ENCODE measurements at regions not wholly inside any gene's neighbourhood (a gene's known extent, or its start where the extent isn't known, plus 50 kb on each side); places are given as distances from the start of the nearest gene placed in this dataset.

DNA sequence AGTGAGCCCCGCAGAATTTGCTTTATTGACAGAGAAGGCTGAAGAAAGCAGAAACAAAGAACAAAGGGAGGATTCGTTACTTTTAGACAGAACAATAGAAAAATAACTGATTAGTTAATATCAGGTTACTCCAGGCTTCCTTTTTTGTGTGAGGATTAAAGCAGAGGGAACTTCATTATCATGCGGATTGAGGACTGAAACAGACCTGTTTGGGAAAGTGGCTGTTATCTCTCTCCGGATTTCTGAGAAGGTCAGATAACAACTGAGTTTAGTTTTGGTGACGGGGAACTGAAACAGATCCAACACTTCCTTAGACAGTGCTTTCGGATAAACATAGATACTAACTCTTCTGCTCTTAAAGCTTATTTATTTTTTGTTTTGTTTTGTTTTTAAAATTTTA is 246.4 kb upstream of the ZNF507 start:
- TF ChIP-seq EZH2 (IDR thresholded peaks at IDR 0.05; ENCODE audit: low read length), result no peak
- TF ChIP-seq, protein P1, sequence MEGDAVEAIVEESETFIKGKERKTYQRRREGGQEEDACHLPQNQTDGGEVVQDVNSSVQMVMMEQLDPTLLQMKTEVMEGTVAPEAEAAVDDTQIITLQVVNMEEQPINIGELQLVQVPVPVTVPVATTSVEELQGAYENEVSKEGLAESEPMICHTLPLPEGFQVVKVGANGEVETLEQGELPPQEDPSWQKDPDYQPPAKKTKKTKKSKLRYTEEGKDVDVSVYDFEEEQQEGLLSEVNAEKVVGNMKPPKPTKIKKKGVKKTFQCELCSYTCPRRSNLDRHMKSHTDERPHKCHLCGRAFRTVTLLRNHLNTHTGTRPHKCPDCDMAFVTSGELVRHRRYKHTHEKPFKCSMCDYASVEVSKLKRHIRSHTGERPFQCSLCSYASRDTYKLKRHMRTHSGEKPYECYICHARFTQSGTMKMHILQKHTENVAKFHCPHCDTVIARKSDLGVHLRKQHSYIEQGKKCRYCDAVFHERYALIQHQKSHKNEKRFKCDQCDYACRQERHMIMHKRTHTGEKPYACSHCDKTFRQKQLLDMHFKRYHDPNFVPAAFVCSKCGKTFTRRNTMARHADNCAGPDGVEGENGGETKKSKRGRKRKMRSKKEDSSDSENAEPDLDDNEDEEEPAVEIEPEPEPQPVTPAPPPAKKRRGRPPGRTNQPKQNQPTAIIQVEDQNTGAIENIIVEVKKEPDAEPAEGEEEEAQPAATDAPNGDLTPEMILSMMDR (optimal IDR thresholded peaks at IDR 0.05 in 1 of 3, IDR thresholded peaks at IDR 0.05 in 1 of 3, conservative IDR thresholded peaks at IDR 0.05 in 1 of 3; ENCODE audit: extremely low read depth in 1 of 3, insufficient read depth in 2 of 3, low read length in 3 of 3), result no peak
- H3K79me2 ChIP-seq (ENCODE audit: control insufficient read depth, insufficient read depth, low read length), result no peaks in the 10 kb centered on the region
- no peak for FAIRE-seq

DNA sequence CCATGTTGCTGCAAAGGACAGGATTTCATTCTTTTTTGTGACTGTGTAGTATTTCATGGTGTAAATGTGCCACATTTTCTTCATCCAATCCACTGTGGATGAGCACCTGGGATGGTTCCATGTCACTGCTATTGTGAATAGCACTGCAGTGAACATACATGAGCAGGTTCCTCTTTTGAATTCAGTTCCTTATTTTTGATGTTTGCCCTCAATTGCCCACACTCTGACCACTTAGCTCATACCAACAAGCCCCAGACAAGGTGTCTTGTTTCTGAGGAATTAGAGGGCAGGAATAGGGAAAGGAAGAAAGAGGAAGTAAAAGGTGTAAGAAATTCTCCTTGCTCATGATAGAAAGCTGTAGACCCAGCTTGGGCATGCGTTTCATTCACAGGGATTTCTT is 244.2 kb upstream of the ZNF507 start:
- H3K9me1 ChIP-seq (ENCODE audit: control insufficient read depth, extremely low read depth, insufficient read depth, low read length), result no peaks in the 10 kb centered on the region
- peaks cover 9% of the 10 kb centered on the region for H3K9me3 ChIP-seq (ENCODE audit: control insufficient read depth, low read depth, low read length)
- H2AFZ ChIP-seq (ENCODE audit: control insufficient read depth, low read length), result no peak overlapping the region
- no peaks in the 10 kb centered on the region for H3K4me1 ChIP-seq (ENCODE audit: control insufficient read depth, extremely low read depth, insufficient read depth, low read length)
- no peaks in the 10 kb centered on the region for H4K20me1 ChIP-seq (ENCODE audit: control insufficient read depth, extremely low read depth, insufficient read depth, low read length)
- TF ChIP-seq EZH2 (IDR thresholded peaks at IDR 0.05; ENCODE audit: low read length), result no peak
- no peaks in the 10 kb centered on the region for H3K79me2 ChIP-seq (ENCODE audit: control insufficient read depth, insufficient read depth, low read length)
- FAIRE-seq (no peak), DNase-seq (ENCODE audit: low read depth, low spot score) (no peak)
- H3K9ac ChIP-seq (ENCODE audit: control insufficient read depth, extremely low read depth, insufficient read depth, low read length), result no peak overlapping the region
- no peaks in the 10 kb centered on the region for H3K36me3 ChIP-seq (ENCODE audit: control insufficient read depth in 2 of 2, extremely low read depth in 1 of 2, insufficient read depth in 2 of 2, low read length in 2 of 2)
- no peak overlapping the region for H3K4me3 ChIP-seq (ENCODE audit: control insufficient read depth in 2 of 3, extremely low read depth in 1 of 3, insufficient read depth in 2 of 3, low read depth in 1 of 3, low read length in 3 of 3)
- H3K27ac ChIP-seq (ENCODE audit: control insufficient read depth, insufficient read depth, low read length), result no peak overlapping the region
- no peak overlapping the region for H3K4me2 ChIP-seq (ENCODE audit: control insufficient read depth, extremely low read depth, insufficient read depth, low read depth, low read length)
- dilution Hi-C loops (cut with MboI; ENCODE audit: extremely low pct_ligation_motif_present, low sequenced_read_pairs), result no loop called here
- no peaks in the 10 kb centered on the region for H3K27me3 ChIP-seq (ENCODE audit: control insufficient read depth, extremely low read depth, insufficient read depth, low read length)

More for the DNA sequence above, 246.4 kb upstream of the ZNF507 start:
- Histone ChIP-seq H4K20me1 (ENCODE audit: control insufficient read depth, extremely low read depth, insufficient read depth, low read length) (no peaks in the 10 kb centered on the region), H3K9me3 (ENCODE audit: control insufficient read depth, low read depth, low read length) (peaks cover 13% of the 10 kb centered on the region), H3K4me3 (ENCODE audit: control insufficient read depth in 2 of 3, extremely low read depth in 1 of 3, insufficient read depth in 2 of 3, low read depth in 1 of 3, low read length in 3 of 3) (no peak overlapping the region), H3K36me3 (ENCODE audit: control insufficient read depth in 2 of 2, extremely low read depth in 1 of 2, insufficient read depth in 2 of 2, low read length in 2 of 2) (no peaks in the 10 kb centered on the region), H3K27ac (ENCODE audit: control insufficient read depth, insufficient read depth, low read length) (no peak overlapping the region), H3K4me2 (ENCODE audit: control insufficient read depth, extremely low read depth, insufficient read depth, low read depth, low read length) (no peak overlapping the region), H3K27me3 (ENCODE audit: control insufficient read depth, extremely low read depth, insufficient read depth, low read length) (no peaks in the 10 kb centered on the region), H3K4me1 (ENCODE audit: control insufficient read depth, extremely low read depth, insufficient read depth, low read length) (no peaks in the 10 kb centered on the region), H3K9me1 (ENCODE audit: control insufficient read depth, extremely low read depth, insufficient read depth, low read length) (no peaks in the 10 kb centered on the region), H3K9ac (ENCODE audit: control insufficient read depth, extremely low read depth, insufficient read depth, low read length) (no peak overlapping the region), H2AFZ (ENCODE audit: control insufficient read depth, low read length) (no peak overlapping the region)
- no peak for DNase-seq (ENCODE audit: low read depth, low spot score)
- dilution Hi-C loops (cut with MboI; ENCODE audit: extremely low pct_ligation_motif_present, low sequenced_read_pairs), result no loop called here

DNA sequence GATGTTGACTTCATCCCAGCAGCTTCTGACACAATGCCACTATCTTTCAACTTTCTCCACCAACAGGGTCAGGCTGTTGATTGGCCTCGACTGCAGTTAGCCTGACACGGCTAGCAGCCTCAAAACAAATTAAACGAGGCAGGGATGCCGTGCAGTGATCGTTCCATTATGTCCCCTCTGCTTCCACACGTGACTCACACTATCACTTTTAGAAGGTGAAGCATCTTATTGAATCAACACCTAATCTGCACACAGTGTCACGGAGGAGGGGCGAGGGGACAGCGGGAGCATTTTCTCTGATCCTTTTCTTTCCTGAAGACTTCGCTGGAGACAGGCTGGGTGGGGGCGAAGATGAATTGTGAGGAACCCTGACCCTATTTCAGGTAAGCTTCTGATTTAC is 241.9 kb upstream of the ZNF507 start:
- dilution Hi-C loops (cut with MboI; ENCODE audit: extremely low pct_ligation_motif_present, low sequenced_read_pairs), result no loop called here
- FAIRE-seq (no peak), DNase-seq (ENCODE audit: low read depth, low spot score) (no peak)
- no peaks in the 10 kb centered on the region for H3K79me2 ChIP-seq (ENCODE audit: control insufficient read depth, insufficient read depth, low read length)
- no peak overlapping the region for H3K4me2 ChIP-seq (ENCODE audit: control insufficient read depth, extremely low read depth, insufficient read depth, low read depth, low read length)
- H3K36me3 ChIP-seq (ENCODE audit: control insufficient read depth in 2 of 2, extremely low read depth in 1 of 2, insufficient read depth in 2 of 2, low read length in 2 of 2), result no peaks in the 10 kb centered on the region
- H3K9ac ChIP-seq (ENCODE audit: control insufficient read depth, extremely low read depth, insufficient read depth, low read length), result no peak overlapping the region
- no peak overlapping the region for H3K27ac ChIP-seq (ENCODE audit: control insufficient read depth, insufficient read depth, low read length)
- H3K4me3 ChIP-seq (ENCODE audit: control insufficient read depth in 2 of 3, extremely low read depth in 1 of 3, insufficient read depth in 2 of 3, low read depth in 1 of 3, low read length in 3 of 3), result no peak overlapping the region
- no peaks in the 10 kb centered on the region for H4K20me1 ChIP-seq (ENCODE audit: control insufficient read depth, extremely low read depth, insufficient read depth, low read length)
- H2AFZ ChIP-seq (ENCODE audit: control insufficient read depth, low read length), result no peak overlapping the region
- no peaks in the 10 kb centered on the region for H3K4me1 ChIP-seq (ENCODE audit: control insufficient read depth, extremely low read depth, insufficient read depth, low read length)
- H3K27me3 ChIP-seq (ENCODE audit: control insufficient read depth, extremely low read depth, insufficient read depth, low read length), result no peaks in the 10 kb centered on the region
- no peak for TF ChIP-seq EZH2 (IDR thresholded peaks at IDR 0.05; ENCODE audit: low read length)
- no peaks in the 10 kb centered on the region for H3K9me1 ChIP-seq (ENCODE audit: control insufficient read depth, extremely low read depth, insufficient read depth, low read length)
- H3K9me3 ChIP-seq (ENCODE audit: control insufficient read depth, low read depth, low read length), result peaks cover 9% of the 10 kb centered on the region

Measured in keratinocyte (primary cell).